IMR-90 (cell line): ENCODE measurements at regions not wholly inside any gene's neighbourhood (a gene's known extent, or its start where the extent isn't known, plus 50 kb on each side); places are given as distances from the start of the nearest gene placed in this dataset.

Source experiments
- ATAC-seq: fragments of 200-7000 bp; cut with Tn5 transposase; 2 replicates; pipeline ENCODE4 v1.9.1; 2020; ENCODE audit warnings: low read depth, mild to moderate bottlenecking, moderate library complexity
- BruUV-seq: library from RNA; stranded (reverse); fragments of 400-500 nt; replicated peaks from 2 replicates; lab custom pipeline; 2021; lab: Mats Ljungman, UMichigan
- CTCF ChIA-PET: fragments of 300-600 bp; formaldehyde crosslinking; extraction: SDS; loops from one replicate; lab custom pipeline; 2021; ENCODE audit warnings: antibody characterized with exemption; lab: Yijun Ruan, JAX
- POLR2A ChIA-PET: fragments of 300-600 bp; sonication (Branson Sonifier 250); formaldehyde crosslinking; loops from one replicate; lab custom pipeline; 2022; ENCODE audit warnings: antibody characterized with exemption; ENCODE audit not compliant: unreplicated experiment; lab: Charles Lee
- DNase-seq: peaks from one replicate; pipeline ENCODE4 v3.0.0; 2013
- H2AFZ ChIP-seq: replicated peaks from 2 replicates; pipeline ENCODE3; 2013; ENCODE audit warnings: low read length, mild to moderate bottlenecking; ENCODE audit not compliant: poor library complexity
- H2AK5ac ChIP-seq: 2 replicates; pipeline ENCODE4 v1.6.1; 2013; ENCODE audit warnings: low read depth, low read length, inconsistent platforms
- H2AK9ac ChIP-seq: replicated peaks from 2 replicates; pipeline ENCODE3; 2013; ENCODE audit warnings: mild to moderate bottlenecking, low read depth, low read length, moderate library complexity; ENCODE audit not compliant: poor library complexity
- H2BK120ac ChIP-seq: 2 replicates; pipeline ENCODE4 v1.6.1; 2013; ENCODE audit warnings: low read depth, low read length, inconsistent platforms
- H2BK15ac ChIP-seq: 3 replicates; pipeline ENCODE4 v1.6.1; 2013; ENCODE audit warnings: low read depth, low read length, inconsistent platforms
- H2BK20ac ChIP-seq: 2 replicates; pipeline ENCODE4 v1.6.1; 2013; ENCODE audit warnings: low read depth, mild to moderate bottlenecking, inconsistent platforms, low read length, moderate library complexity
- H2BK5ac ChIP-seq: 2 replicates; pipeline ENCODE4 v1.6.1; 2013; ENCODE audit warnings: mild to moderate bottlenecking, low read depth, low read length, inconsistent platforms; ENCODE audit not compliant: poor library complexity, severe bottlenecking
- H3K14ac ChIP-seq: replicated peaks from 2 replicates; pipeline ENCODE4 v1.6.1; 2013; ENCODE audit warnings: low read depth, low read length, inconsistent platforms
- H3K18ac ChIP-seq: 2 replicates; pipeline ENCODE4 v1.6.1; 2013; ENCODE audit warnings: low read depth, low read length, control low read depth
- H3K23ac ChIP-seq: 2 replicates; pipeline ENCODE4 v1.6.1; 2013; ENCODE audit warnings: low read depth, low read length, inconsistent platforms
- H3K27ac ChIP-seq: 2 replicates; pipeline ENCODE4 v1.5.1; 2013; ENCODE audit warnings: mild to moderate bottlenecking, control low read depth, low read length; ENCODE audit not compliant: insufficient read depth
- H3K27me3 ChIP-seq: 2 replicates; pipeline ENCODE4 v1.6.1; 2013; ENCODE audit warnings: low read length; ENCODE audit not compliant: control insufficient read depth, insufficient read depth
- H3K36me3 ChIP-seq: 2 replicates; pipeline ENCODE4 v1.6.1; 2013; ENCODE audit warnings: low read length, mixed read lengths; ENCODE audit not compliant: control insufficient read depth, insufficient read depth
- H3K4ac ChIP-seq: 2 replicates; pipeline ENCODE4 v1.6.1; 2013; ENCODE audit warnings: low read depth, low read length, inconsistent platforms
- H3K4me1 ChIP-seq: 2 replicates; pipeline ENCODE4 v1.6.1; 2013; ENCODE audit warnings: low read length, mixed read lengths; ENCODE audit not compliant: control insufficient read depth, insufficient read depth
- H3K4me2 ChIP-seq: 2 replicates; pipeline ENCODE4 v1.6.1; 2013; ENCODE audit warnings: low read depth, mild to moderate bottlenecking, control low read depth, low read length, moderate library complexity
- H3K4me3 ChIP-seq: 2 replicates; pipeline ENCODE4 v1.5.1; 2013; ENCODE audit warnings: low read depth, mild to moderate bottlenecking, control low read depth, low read length, moderate library complexity; ENCODE audit not compliant: insufficient read depth
- H3K56ac ChIP-seq: 2 replicates; pipeline ENCODE4 v1.6.1; 2013; ENCODE audit warnings: low read length, inconsistent platforms; ENCODE audit not compliant: insufficient read depth; ENCODE audit errors: extremely low read depth
- H3K79me1 ChIP-seq, 2 experiments: 2 replicates each; pipeline ENCODE4 v1.6.1; 2013; ENCODE audit warnings: low read length in 2 of 2, inconsistent platforms in 1 of 2, low read depth in 1 of 2
- H3K9ac ChIP-seq: 2 replicates; pipeline ENCODE4 v1.6.1; 2013; ENCODE audit warnings: low read depth, low read length, control low read depth
- H3K9me1 ChIP-seq: 2 replicates; pipeline ENCODE4 v1.6.1; 2013; ENCODE audit warnings: low read length, inconsistent platforms; ENCODE audit not compliant: insufficient read depth
- H3K9me3 ChIP-seq: 2 replicates; pipeline ENCODE4 v1.6.1; 2013; ENCODE audit warnings: low read length; ENCODE audit not compliant: control insufficient read depth, insufficient read depth
- H4K20me1 ChIP-seq: 2 replicates; pipeline ENCODE4 v1.6.1; 2013; ENCODE audit warnings: low read length, inconsistent platforms; ENCODE audit not compliant: insufficient read depth
- H4K5ac ChIP-seq: 2 replicates; pipeline ENCODE4 v1.6.1; 2013; ENCODE audit warnings: mild to moderate bottlenecking, low read depth, low read length, control low read depth
- H4K8ac ChIP-seq, 2 experiments: 2 replicates each; pipeline ENCODE4 v1.6.1; 2013; ENCODE audit warnings: low read depth in 2 of 2, low read length in 2 of 2, control low read depth in 1 of 2, inconsistent platforms in 1 of 2
- H4K91ac ChIP-seq: 2 replicates; pipeline ENCODE4 v1.6.1; 2013; ENCODE audit warnings: low read depth, low read length, inconsistent platforms; ENCODE audit not compliant: insufficient read depth
- CEBPB ChIP-seq: IDR thresholded peaks from 2 replicates; pipeline ENCODE4 v1.6.1; 2012; ENCODE audit warnings: low read depth, low read length, improper control_type of control experiment
- CHD1 ChIP-seq: IDR thresholded peaks from 2 replicates; pipeline ENCODE4 v1.6.1; 2012; ENCODE audit warnings: low read depth, low read length, improper control_type of control experiment
- ELK1 ChIP-seq: fragments of 150-350 bp; IDR thresholded peaks from 2 replicates; pipeline ENCODE4 v1.6.1; 2016; ENCODE audit warnings: low read depth, mild to moderate bottlenecking, low read length, moderate library complexity, borderline replicate concordance
- FOS ChIP-seq: fragments of 150-350 bp; IDR thresholded peaks from 2 replicates; pipeline ENCODE4 v1.6.1; 2016; ENCODE audit warnings: low read depth, low read length
- MAFK ChIP-seq: IDR thresholded peaks from 2 replicates; pipeline ENCODE4 v1.6.1; 2012; ENCODE audit warnings: low read depth, low read length, improper control_type of control experiment
- NFE2L2 ChIP-seq: fragments of 150-350 bp; IDR thresholded peaks from 2 replicates; pipeline ENCODE4 v1.6.1; 2016; ENCODE audit warnings: low read depth, mild to moderate bottlenecking, low read length
- POLR2A ChIP-seq: IDR thresholded peaks from 2 replicates; pipeline ENCODE4 v1.6.1; 2012; ENCODE audit warnings: mild to moderate bottlenecking, low read depth, low read length
- RAD21 ChIP-seq: IDR thresholded peaks from 2 replicates; pipeline ENCODE4 v1.6.1; 2012; ENCODE audit warnings: low read length, improper control_type of control experiment
- RCOR1 ChIP-seq: IDR thresholded peaks from 2 replicates; pipeline ENCODE4 v1.6.1; 2012; ENCODE audit warnings: mild to moderate bottlenecking, low read length, improper control_type of control experiment; ENCODE audit not compliant: insufficient replicate concordance
- RFX5 ChIP-seq: IDR thresholded peaks from 2 replicates; pipeline ENCODE4 v1.8.0; 2012; ENCODE audit warnings: low read depth, mild to moderate bottlenecking, low read length, moderate library complexity
- SMC3 ChIP-seq: fragments of 150-350 bp; IDR thresholded peaks from 2 replicates; pipeline ENCODE4 v1.6.1; 2016; ENCODE audit warnings: low read depth, mild to moderate bottlenecking, antibody characterized with exemption, low read length, moderate library complexity
- WGBS, 2 experiments: methylation state at CpG; one replicate each; pipeline versions ENCODE4 v1.1.5 to v1.1.7; 2013; ENCODE audit warnings: missing lambda C conversion rate in 2 of 2; ENCODE audit not compliant: insufficient read length in 1 of 2; ENCODE audit errors: extremely low coverage in 2 of 2; 5-methylcytosine and 5-hydroxymethylcytosine counted together
- dilution Hi-C: fragments of 300-500 bp; cut with HindIII; formaldehyde crosslinking; loops from one replicate; pipeline ENCODE4 v1.14.3; 2018; ENCODE audit warnings: low sequenced_read_pairs; ENCODE audit not compliant: unreplicated experiment
- in situ Hi-C: fragments of 300-500 bp; cut with MboI; formaldehyde crosslinking; loops from 3 replicates; pipeline ENCODE4 v1.14.3; 2019; ENCODE audit warnings: low sequenced_read_pairs, inconsistent platforms, mixed read lengths
- intact Hi-C: fragments of 100-400 bp; cut with micrococcal nuclease; formaldehyde crosslinking; loops from 2 replicates; pipeline ENCODE4 v1.10.0; 2022

GRCh38 chr2:35416391-35417140 lies 939.0 kb upstream of the CRIM1 start:
- no peak overlapping the region for H3K18ac ChIP-seq
- no peak overlapping the region for H2AFZ ChIP-seq
- H2BK120ac ChIP-seq, result no peak overlapping the region
- no peaks in the 10 kb centered on the region for H3K27me3 ChIP-seq
- H3K56ac ChIP-seq, result no peak overlapping the region
- ATAC-seq (no peak), DNase-seq (no peak)
- no TSS peak for BruUV-seq
- ChIA-PET POLR2A (no interaction called here), CTCF (no interaction called here)
- H2BK15ac ChIP-seq, result no peak overlapping the region
- no peak overlapping the region for H4K5ac ChIP-seq
- in situ Hi-C loops (no loop called here), intact Hi-C loops (no loop called here), dilution Hi-C loops (no loop called here)
- no peak overlapping the region for H4K91ac ChIP-seq
- no peak overlapping the region for H3K14ac ChIP-seq
- no peaks in the 10 kb centered on the region for H3K36me3 ChIP-seq
- no peak overlapping the region for H2BK20ac ChIP-seq
- H3K9me3 ChIP-seq, result peaks cover 2% of the 10 kb centered on the region; the same call in 1 of the 2 replicates
- no peaks in the 10 kb centered on the region for H3K9me1 ChIP-seq
- WGBS, 2 experiments, result no CpG with 5 or more reads among the region's 2 CpGs
- no peak overlapping the region for H2BK5ac ChIP-seq
- H2AK9ac ChIP-seq, result no peak overlapping the region
- H3K4me1 ChIP-seq, result no peaks in the 10 kb centered on the region
- no peak overlapping the region for H3K4me2 ChIP-seq
- H3K27ac ChIP-seq, result no peak overlapping the region
- H4K8ac ChIP-seq, result no peak overlapping the region
- H4K20me1 ChIP-seq, result no peaks in the 10 kb centered on the region
- TF ChIP-seq RAD21 (no peak), RFX5 (no peak), NFE2L2 (no peak), FOS (no peak), SMC3 (no peak), CEBPB (no peak), RCOR1 (no peak), CHD1 (no peak), MAFK (no peak), POLR2A (no peak), ELK1 (no peak)
- H3K4me3 ChIP-seq, result no peak overlapping the region
- no peaks in the 10 kb centered on the region for H3K79me1 ChIP-seq
- H3K4ac ChIP-seq, result no peak overlapping the region
- H3K9ac ChIP-seq, result no peak overlapping the region
- H2AK5ac ChIP-seq, result no peak overlapping the region
- H3K23ac ChIP-seq, result no peak overlapping the region
